ENCODE measurements at regions not wholly inside any gene's neighbourhood (a gene's known extent, or its start where the extent isn't known, plus 50 kb on each side); places are given as distances from the start of the nearest gene placed in this dataset.

GRCh38 chr1:98315309-98315708 is 346.2 kb upstream of the SNX7 start:
- no peak for TF ChIP-seq CTCF (IDR thresholded peaks at IDR 0.05; ENCODE audit: unreplicated experiment)
- no peaks in the 10 kb centered on the region for H3K9me3 Mint-ChIP-seq (ENCODE audit: unreplicated experiment)
- no peak overlapping the region for H3K27ac Mint-ChIP-seq (ENCODE audit: unreplicated experiment)
- no peak for DNase-seq (ENCODE audit: low spot score)
- no peaks in the 10 kb centered on the region for H3K4me1 Mint-ChIP-seq (ENCODE audit: unreplicated experiment)
- H3K27me3 Mint-ChIP-seq (ENCODE audit: unreplicated experiment), result no peaks in the 10 kb centered on the region
- no peak overlapping the region for H3K4me3 Mint-ChIP-seq (ENCODE audit: unreplicated experiment)
- H3K36me3 Mint-ChIP-seq (ENCODE audit: low read depth, unreplicated experiment), result no peaks in the 10 kb centered on the region

- H3K9me3 Mint-ChIP-seq (ENCODE audit: unreplicated experiment), result no peaks in the 10 kb centered on the region
- DNase-seq (ENCODE audit: low spot score), result no peak
- no peak overlapping the region for H3K27ac Mint-ChIP-seq (ENCODE audit: unreplicated experiment)
- no peak overlapping the region for H3K4me3 Mint-ChIP-seq (ENCODE audit: unreplicated experiment)
- TF ChIP-seq CTCF (IDR thresholded peaks at IDR 0.05; ENCODE audit: unreplicated experiment), result no peak
- H3K27me3 Mint-ChIP-seq (ENCODE audit: unreplicated experiment), result no peaks in the 10 kb centered on the region
- H3K4me1 Mint-ChIP-seq (ENCODE audit: unreplicated experiment), result no peaks in the 10 kb centered on the region
- no peaks in the 10 kb centered on the region for H3K36me3 Mint-ChIP-seq (ENCODE audit: low read depth, unreplicated experiment)
Observed at GRCh38 chr1:98314601-98315000, 346.9 kb upstream of the SNX7 start.

GRCh38 chr1:98306517-98307089 is 354.9 kb upstream of the SNX7 start:
- no peak for TF ChIP-seq CTCF (IDR thresholded peaks at IDR 0.05; ENCODE audit: unreplicated experiment)
- H3K36me3 Mint-ChIP-seq (ENCODE audit: low read depth, unreplicated experiment), result no peaks in the 10 kb centered on the region
- no peak for DNase-seq (ENCODE audit: low spot score)

GRCh38 chr1:98305362-98305761 is 356.2 kb upstream of the SNX7 start:
- Mint-ChIP-seq H3K27me3 (ENCODE audit: unreplicated experiment) (no peaks in the 10 kb centered on the region), H3K4me1 (ENCODE audit: unreplicated experiment) (peaks cover 3% of the 10 kb centered on the region), H3K27ac (ENCODE audit: unreplicated experiment) (no peak overlapping the region), H3K9me3 (ENCODE audit: unreplicated experiment) (no peaks in the 10 kb centered on the region), H3K36me3 (ENCODE audit: low read depth, unreplicated experiment) (no peaks in the 10 kb centered on the region), H3K4me3 (ENCODE audit: unreplicated experiment) (no peak overlapping the region)
- no peak for DNase-seq (ENCODE audit: low spot score)
- no peak for TF ChIP-seq CTCF (IDR thresholded peaks at IDR 0.05; ENCODE audit: unreplicated experiment)

More at GRCh38 chr1:98306517-98307089, 354.9 kb upstream of the SNX7 start:
- Mint-ChIP-seq H3K27ac (ENCODE audit: unreplicated experiment) (no peak overlapping the region), H3K27me3 (ENCODE audit: unreplicated experiment) (no peaks in the 10 kb centered on the region), H3K4me3 (ENCODE audit: unreplicated experiment) (no peak overlapping the region), H3K4me1 (ENCODE audit: unreplicated experiment) (peaks cover 3% of the 10 kb centered on the region), H3K9me3 (ENCODE audit: unreplicated experiment) (no peaks in the 10 kb centered on the region)

- Mint-ChIP-seq H3K27me3 (ENCODE audit: unreplicated experiment) (no peaks in the 10 kb centered on the region), H3K4me1 (ENCODE audit: unreplicated experiment) (peaks cover 3% of the 10 kb centered on the region)
Observed at GRCh38 chr1:98304888-98305287, 356.6 kb upstream of the SNX7 start.

More at GRCh38 chr1:98304888-98305287, 356.6 kb upstream of the SNX7 start:
- H3K36me3 Mint-ChIP-seq (ENCODE audit: low read depth, unreplicated experiment), result no peaks in the 10 kb centered on the region
- no peak for TF ChIP-seq CTCF (IDR thresholded peaks at IDR 0.05; ENCODE audit: unreplicated experiment)
- H3K9me3 Mint-ChIP-seq (ENCODE audit: unreplicated experiment), result no peaks in the 10 kb centered on the region
- DNase-seq (ENCODE audit: low spot score), result no peak
- no peak overlapping the region for H3K4me3 Mint-ChIP-seq (ENCODE audit: unreplicated experiment)
- no peak overlapping the region for H3K27ac Mint-ChIP-seq (ENCODE audit: unreplicated experiment)

Data from endothelial cell (in vitro differentiated cells).